ENCODE measurements at regions not wholly inside any gene's neighbourhood (a gene's known extent, or its start where the extent isn't known, plus 50 kb on each side); places are given as distances from the start of the nearest gene placed in this dataset.
A peak's percentile ranks its signal among the peaks of the same experiment; 100 is the strongest.

- H3K79me1 ChIP-seq (ENCODE audit: low read depth, low read length): no peaks in the 10 kb centered on the region
- no peak overlapping the region for H3K4me3 ChIP-seq (ENCODE audit: extremely low read depth in 1 of 4, insufficient read depth in 2 of 4, low read depth in 3 of 4, low read length in 4 of 4)
- H3K27me3 ChIP-seq (replicated peaks in 1 of 4; ENCODE audit: control insufficient read depth in 3 of 4, extremely low read depth in 1 of 4, insufficient read depth in 3 of 4, low read length in 3 of 4): no peaks in the 10 kb centered on the region
- H3K14ac ChIP-seq (ENCODE audit: insufficient read length): no peak overlapping the region
- no peak overlapping the region for H2BK120ac ChIP-seq (replicated peaks; ENCODE audit: low read depth, low read length)
- H3K9me3 ChIP-seq (ENCODE audit: insufficient read depth in 2 of 2, low read depth in 1 of 2, low read length in 1 of 2): no peaks in the 10 kb centered on the region
- no peak overlapping the region for H2BK12ac ChIP-seq (ENCODE audit: low read depth, low read length)
- no peak overlapping the region for H3K9ac ChIP-seq (replicated peaks in 1 of 4; ENCODE audit: extremely low read depth in 1 of 4, low read depth in 3 of 4, low read length in 3 of 4)
- no peak overlapping the region for H3K23ac ChIP-seq (ENCODE audit: insufficient read length)
- H3K23me2 ChIP-seq (ENCODE audit: low read depth, low read length): no peaks in the 10 kb centered on the region
- ChIA-PET POLR2A (ENCODE audit: partially characterized antibody) (no interaction called here), CTCF (ENCODE audit: partially characterized antibody) (interaction anchor here (0.6 to 1.2 kb wide), 2 partner anchors 12 to 181 kb away, joined by 3 read pairs; no protein-coding TSS in a partner anchor)
- no peak overlapping the region for H3K4me2 ChIP-seq (ENCODE audit: insufficient read depth in 1 of 2, low read depth in 2 of 2, low read length in 2 of 2)
- H2BK20ac ChIP-seq (ENCODE audit: low read length): no peak overlapping the region
- WGBS, 2 experiments (ENCODE audit: extremely low coverage in 1 of 2, insufficient coverage in 1 of 2, insufficient read length in 1 of 2, insufficient replicate concordance in 2 of 2, low coverage in 1 of 2, low lambda C conversion rate in 2 of 2, missing lambda C conversion rate in 1 of 2): 92% methylated on average over 3 of the region's 3 CpGs; no CpG with 5 or more reads in 1 of the 2 experiments
- FAIRE-seq (no peak), DNase-seq (ENCODE audit: low read depth in 1 of 2, low spot score in 2 of 2) (no peak)
- H2BK15ac ChIP-seq (ENCODE audit: low read length): no peak overlapping the region
- peaks cover 0 to 6% (median 0%) of the 10 kb centered on the region in 4 experiments; a peak in 2 of 7 replicates for H3K4me1 ChIP-seq (replicated peaks in 1 of 4; ENCODE audit: control insufficient read depth in 3 of 4, insufficient read depth in 4 of 4, low read length in 3 of 4)
- H4K20me1 ChIP-seq (replicated peaks in 1 of 2; ENCODE audit: control insufficient read depth in 1 of 2, insufficient read depth in 2 of 2, low read length in 2 of 2): no peaks in the 10 kb centered on the region
- no peak overlapping the region for H3K4ac ChIP-seq (replicated peaks; ENCODE audit: insufficient read length, low read depth, low read length)
- H4K5ac ChIP-seq (ENCODE audit: insufficient read length, low read depth, low read length): no peak overlapping the region
- no peak overlapping the region for H2AFZ ChIP-seq (ENCODE audit: low read length)
- H3K36me3 ChIP-seq (ENCODE audit: control insufficient read depth in 2 of 4, insufficient read depth in 4 of 4, low read length in 3 of 4): no peaks in the 10 kb centered on the region
- no peak overlapping the region for H4K8ac ChIP-seq (ENCODE audit: extremely low read depth, insufficient read depth, low read length)
- no peak overlapping the region for H3K27ac ChIP-seq (ENCODE audit: low read depth, low read length)
- no peaks in the 10 kb centered on the region for H3K79me2 ChIP-seq (ENCODE audit: control insufficient read depth in 1 of 2, insufficient read depth in 2 of 2, low read length in 2 of 2)
- H2BK5ac ChIP-seq (ENCODE audit: low read depth, low read length): no peak overlapping the region
- H2AK5ac ChIP-seq (ENCODE audit: low read depth, low read length): 0 out of 2 replicates have a peak overlapping the region, but pooled peaks have one; percentile 40
- H3K56ac ChIP-seq (replicated peaks; ENCODE audit: insufficient read length, low read depth, low read length): no peak overlapping the region
- no peak overlapping the region for H4K91ac ChIP-seq (replicated peaks; ENCODE audit: insufficient read length, low read length)
- no peak overlapping the region for H3K18ac ChIP-seq (ENCODE audit: extremely low read depth, low read length)
- TF ChIP-seq POLR2A (IDR thresholded peaks at IDR 0.05; ENCODE audit: control extremely low read depth in 1 of 2, low read depth in 2 of 2, low read length in 2 of 2) (no peak), FOSL1 (IDR thresholded peaks at IDR 0.05; ENCODE audit: insufficient read depth, low read depth, low read length) (no peak), CTCF (IDR thresholded peaks at IDR 0.05; ENCODE audit: control extremely low read depth in 1 of 3, insufficient read depth in 1 of 3, low read depth in 1 of 3, low read length in 3 of 3) (no peak), CBX8 (IDR thresholded peaks at IDR 0.05; ENCODE audit: borderline replicate concordance, low read depth, low read length) (no peak), ZNF274 (IDR thresholded peaks at IDR 0.05; ENCODE audit: borderline replicate concordance, extremely low read depth, low read length) (no peak), RNF2 (IDR thresholded peaks at IDR 0.05; ENCODE audit: borderline replicate concordance, low read depth, low read length, missing control alignments, poor library complexity, severe bottlenecking) (no peak), ASH2L (IDR thresholded peaks at IDR 0.05; ENCODE audit: low read length) (no peak), HDAC2 (IDR thresholded peaks at IDR 0.05; ENCODE audit: borderline replicate concordance in 1 of 2, low read depth in 2 of 2, low read length in 2 of 2) (no peak), KDM1A (IDR thresholded peaks at IDR 0.05; ENCODE audit: borderline replicate concordance, low read length) (no peak), RAD21 (IDR thresholded peaks at IDR 0.05 in 1 of 2, conservative IDR thresholded peaks at IDR 0.05 in 1 of 2; ENCODE audit: low read depth in 2 of 2, low read length in 2 of 2) (no peak)
These were observed 1238.9 kb upstream of the ALCAM start for GRCh38 chr3:104127830-104128229.
